GM21786 (cell line): ENCODE measurements at regions not wholly inside any gene's neighbourhood (a gene's known extent, or its start where the extent isn't known, plus 50 kb on each side); places are given as distances from the start of the nearest gene placed in this dataset.
"Not testable (repeated sequence)": the region's sequence is repeated elsewhere in the genome, so short reads cannot be mapped to it uniquely, and the experiment has no call there.

ENCODE experiments used
- ATAC-seq: cut with Tn5 transposase; IDR thresholded peaks from one replicate; pipeline ENCODE4 v1.9.1; 2021; ENCODE audit not compliant: unreplicated experiment

- peak; percentile 49 for ATAC-seq
Measured at GRCh38 chr1:148318123-148318903, 164.8 kb downstream of the PPIAL4G start.

GRCh38 chr1:148317288-148317985 lies 165.4 kb upstream of the NBPF11 start:
- ATAC-seq, result no peak

GRCh38 chr1:148315071-148315811 lies 163.2 kb upstream of the NBPF11 start:
- ATAC-seq, result peak; percentile 83

GRCh38 chr1:148310807-148311206 lies 158.7 kb upstream of the NBPF11 start:
- no peak for ATAC-seq

GRCh38 chr1:148309940-148310500 lies 157.9 kb upstream of the NBPF11 start:
- no peak for ATAC-seq

GRCh38 chr1:148308832-148309458 lies 156.9 kb upstream of the NBPF11 start:
- no peak for ATAC-seq

- no peak for ATAC-seq
Measured at GRCh38 chr1:148307583-148308185, 155.6 kb upstream of the NBPF11 start.

- ATAC-seq, result not testable (repeated sequence)
Measured at GRCh38 chr1:148304935-148305334, 152.9 kb upstream of the NBPF11 start.

GRCh38 chr1:148302586-148303364 lies 150.7 kb upstream of the NBPF11 start:
- ATAC-seq, result peak; percentile 74

- not testable (repeated sequence) for ATAC-seq
Measured at GRCh38 chr1:148297852-148298251, 145.8 kb upstream of the NBPF11 start.

GRCh38 chr1:148296511-148296910 lies 144.4 kb upstream of the NBPF11 start:
- ATAC-seq, result no peak

- no peak for ATAC-seq
Measured at GRCh38 chr1:148294116-148294807, 142.2 kb upstream of the NBPF11 start.

GRCh38 chr1:148293651-148294050 lies 141.6 kb upstream of the NBPF11 start:
- no peak for ATAC-seq

- no peak for ATAC-seq
Measured at GRCh38 chr1:148292915-148293314, 140.8 kb upstream of the NBPF11 start.

- no peak for ATAC-seq
Measured at GRCh38 chr1:148290881-148291280, 138.8 kb upstream of the NBPF11 start.

- ATAC-seq, result no peak
Measured at GRCh38 chr1:148289647-148290046, 137.6 kb upstream of the NBPF11 start.

GRCh38 chr1:148285946-148286345 lies 133.9 kb upstream of the NBPF11 start:
- not testable (repeated sequence) for ATAC-seq

GRCh38 chr1:148280831-148281572 lies 128.9 kb upstream of the NBPF11 start:
- peak; percentile 84 for ATAC-seq
